Stimulated activated CD4-positive, alpha-beta T cell treated with anti-CD3 and anti-CD28 coated beads, Interleukin-2, amount 100 ng/mL, for 48 hours (primary cell): ENCODE measurements at regions not wholly inside any gene's neighbourhood (a gene's known extent, or its start where the extent isn't known, plus 50 kb on each side); places are given as distances from the start of the nearest gene placed in this dataset.

Experiments used
- DNase-seq, 2 donors: peaks; one replicate each; pipeline ENCODE4 v3.0.0-alpha.2; 2020

GRCh38 chr11:90912631-90913030, 689.8 kb upstream of the CHORDC1 start:
- DNase-seq: no peak

GRCh38 chr11:90911192-90911591, 688.3 kb upstream of the CHORDC1 start:
- no peak for DNase-seq

- DNase-seq: no peak
Observed at GRCh38 chr11:90908074-90908473, 685.2 kb upstream of the CHORDC1 start.

- DNase-seq: no peak
Observed at GRCh38 chr11:90895850-90896249, 673.0 kb upstream of the CHORDC1 start.

GRCh38 chr11:90890347-90890746, 667.5 kb upstream of the CHORDC1 start:
- DNase-seq: no peak

- DNase-seq: no peak
Observed at GRCh38 chr11:90884181-90884580, 661.3 kb upstream of the CHORDC1 start.

- no peak for DNase-seq
Observed at GRCh38 chr11:90874986-90875385, 652.1 kb upstream of the CHORDC1 start.

GRCh38 chr11:90874281-90874680, 651.4 kb upstream of the CHORDC1 start:
- no peak for DNase-seq

- no peak for DNase-seq
Observed at GRCh38 chr11:90867416-90867815, 644.6 kb upstream of the CHORDC1 start.

- DNase-seq: no peak
Observed at GRCh38 chr11:90856790-90857189, 633.9 kb upstream of the CHORDC1 start.

- no peak for DNase-seq
Observed at GRCh38 chr11:90855531-90855930, 632.7 kb upstream of the CHORDC1 start.

- no peak for DNase-seq
Observed at GRCh38 chr11:90851196-90851595, 628.3 kb upstream of the CHORDC1 start.

- DNase-seq: no peak
Observed at GRCh38 chr11:90849312-90849711, 626.5 kb upstream of the CHORDC1 start.

- no peak for DNase-seq
Observed at GRCh38 chr11:90847268-90847886, 624.5 kb upstream of the CHORDC1 start.

GRCh38 chr11:90846628-90847027, 623.8 kb upstream of the CHORDC1 start:
- no peak for DNase-seq

GRCh38 chr11:90845799-90846198, 623.0 kb upstream of the CHORDC1 start:
- DNase-seq: no peak

GRCh38 chr11:90845126-90845525, 622.3 kb upstream of the CHORDC1 start:
- no peak for DNase-seq

GRCh38 chr11:90844041-90844440, 621.2 kb upstream of the CHORDC1 start:
- no peak for DNase-seq

- no peak for DNase-seq
Observed at GRCh38 chr11:90842681-90843080, 619.8 kb upstream of the CHORDC1 start.

GRCh38 chr11:90840071-90840470, 617.2 kb upstream of the CHORDC1 start:
- no peak for DNase-seq

GRCh38 chr11:90836031-90836430, 613.2 kb upstream of the CHORDC1 start:
- no peak for DNase-seq

- DNase-seq: no peak
Observed at GRCh38 chr11:90823446-90823845, 600.6 kb upstream of the CHORDC1 start.

- DNase-seq: no peak
Observed at GRCh38 chr11:90822996-90823395, 600.1 kb upstream of the CHORDC1 start.

- no peak for DNase-seq
Observed at GRCh38 chr11:90818196-90818745, 595.4 kb upstream of the CHORDC1 start.

- no peak for DNase-seq
Observed at GRCh38 chr11:90809581-90809980, 586.7 kb upstream of the CHORDC1 start.
